ENCODE measurements at regions not wholly inside any gene's neighbourhood (a gene's known extent, or its start where the extent isn't known, plus 50 kb on each side); places are given as distances from the start of the nearest gene placed in this dataset.
"Not testable (repeated sequence)": the region's sequence is repeated elsewhere in the genome, so short reads cannot be mapped to it uniquely, and the experiment has no call there.

- not testable (repeated sequence) for DNase-seq
These were observed 113.1 kb upstream of the CCZ1B start for GRCh38 chr7:6939126-6939525.

GRCh38 chr7:6939896-6940295 is 113.8 kb upstream of the CCZ1B start:
- not testable (repeated sequence) for DNase-seq

GRCh38 chr7:6946873-6947272 is 120.8 kb upstream of the CCZ1B start:
- not testable (repeated sequence) for DNase-seq

GRCh38 chr7:6950231-6950630 is 124.2 kb upstream of the CCZ1B start:
- not testable (repeated sequence) for DNase-seq

- DNase-seq: not testable (repeated sequence)
These were observed 125.5 kb upstream of the CCZ1B start for GRCh38 chr7:6951553-6951952.

- not testable (repeated sequence) for DNase-seq
These were observed 127.2 kb upstream of the CCZ1B start for GRCh38 chr7:6953138-6953797.

GRCh38 chr7:6953798-6954181 is 127.7 kb upstream of the CCZ1B start:
- not testable (repeated sequence) for DNase-seq

GRCh38 chr7:6955385-6955784 is 129.3 kb upstream of the CCZ1B start:
- not testable (repeated sequence) for DNase-seq

- DNase-seq: not testable (repeated sequence)
These were observed 130.0 kb upstream of the CCZ1B start for GRCh38 chr7:6955990-6956566.

GRCh38 chr7:6958371-6958770 is 132.3 kb upstream of the CCZ1B start:
- DNase-seq: not testable (repeated sequence)

- not testable (repeated sequence) for DNase-seq
These were observed 133.9 kb upstream of the CCZ1B start for GRCh38 chr7:6959942-6960341.

GRCh38 chr7:6962871-6963270 is 136.8 kb upstream of the CCZ1B start:
- DNase-seq: not testable (repeated sequence)

- not testable (repeated sequence) for DNase-seq
These were observed 139.0 kb upstream of the CCZ1B start for GRCh38 chr7:6965051-6965450.

GRCh38 chr7:6970180-6970579 is 144.1 kb upstream of the CCZ1B start:
- not testable (repeated sequence) for DNase-seq

GRCh38 chr7:6974876-6975275 is 148.8 kb upstream of the CCZ1B start:
- not testable (repeated sequence) for DNase-seq

- not testable (repeated sequence) for DNase-seq
These were observed 149.3 kb upstream of the CCZ1B start for GRCh38 chr7:6975346-6975745.

- not testable (repeated sequence) for DNase-seq
These were observed 151.3 kb upstream of the CCZ1B start for GRCh38 chr7:6977368-6977767.

- not testable (repeated sequence) for DNase-seq
These were observed 152.3 kb upstream of the CCZ1B start for GRCh38 chr7:6978326-6978725.

GRCh38 chr7:6979456-6979855 is 153.4 kb upstream of the CCZ1B start:
- not testable (repeated sequence) for DNase-seq

GRCh38 chr7:6982375-6982774 is 156.3 kb upstream of the CCZ1B start:
- DNase-seq: not testable (repeated sequence)

- DNase-seq: not testable (repeated sequence)
These were observed 160.8 kb upstream of the CCZ1B start for GRCh38 chr7:6986892-6987291.

GRCh38 chr7:6988608-6989007 is 162.5 kb upstream of the CCZ1B start:
- DNase-seq: not testable (repeated sequence)

GRCh38 chr7:6989968-6990367 is 163.9 kb upstream of the CCZ1B start:
- DNase-seq: not testable (repeated sequence)
